Endothelial cell of umbilical vein (primary cell): ENCODE measurements at regions not wholly inside any gene's neighbourhood (a gene's known extent, or its start where the extent isn't known, plus 50 kb on each side); places are given as distances from the start of the nearest gene placed in this dataset.

Source experiments
- BruUV-seq: library from RNA; stranded (reverse); fragments of 400-500 nt; replicated peaks from 2 replicates; lab custom pipeline; 2021; lab: Mats Ljungman, UMichigan
- CTCF ChIA-PET: fragments of 300-600, 350-600 bp; sonication (Branson Sonifier 250); formaldehyde crosslinking; loops from one replicate; lab custom pipeline; 2021; ENCODE audit warnings: antibody characterized with exemption, inconsistent platforms; lab: Charles Lee
- POLR2A ChIA-PET: fragments of 300-600, 350-600 bp; sonication (Branson Sonifier 250); formaldehyde crosslinking; loops from one replicate; lab custom pipeline; 2021; ENCODE audit warnings: antibody characterized with exemption, inconsistent platforms; lab: Charles Lee
- DNase-seq: peaks from one replicate; pipeline ENCODE4 v3.0.0-alpha.2; 2011; ENCODE audit warnings: low read depth, low spot score
- FAIRE-seq: peaks from 2 replicates; lab custom pipeline; 2011; peaks lifted over from hg19 to GRCh38; lab: Jason Lieb, UNC
- H2AFZ ChIP-seq: 2 replicates; pipeline ENCODE4 v1.6.0; 2012; ENCODE audit warnings: low read depth, low read length, control low read depth, inconsistent platforms
- H3K27ac ChIP-seq: 2 replicates; pipeline ENCODE4 v1.5.1; 2011; ENCODE audit warnings: low read depth, mild to moderate bottlenecking, control low read depth, low read length, moderate library complexity; ENCODE audit not compliant: insufficient read depth
- H3K27me3 ChIP-seq, 2 experiments: 2 replicates each; pipeline versions ENCODE4 v1.6.0 to v1.6.1; 2011; ENCODE audit warnings: low read length in 2 of 2, mixed read lengths in 1 of 2; ENCODE audit not compliant: control insufficient read depth in 2 of 2, insufficient read depth in 2 of 2
- H3K36me3 ChIP-seq, 2 experiments: 2 replicates in 1 of 2; 3 replicates in 1 of 2; pipeline ENCODE4 v1.5.1; 2011; ENCODE audit warnings: low read length in 2 of 2, mild to moderate bottlenecking in 1 of 2, moderate library complexity in 1 of 2; ENCODE audit not compliant: control insufficient read depth in 2 of 2, insufficient read depth in 2 of 2; ENCODE audit errors: extremely low read depth in 1 of 2
- H3K4me1 ChIP-seq: 3 replicates; pipeline ENCODE4 v1.5.1; 2011; ENCODE audit warnings: mild to moderate bottlenecking, low read length; ENCODE audit not compliant: control insufficient read depth, insufficient read depth; ENCODE audit errors: extremely low read depth
- H3K4me2 ChIP-seq: 2 replicates; pipeline ENCODE4 v1.6.1; 2011; ENCODE audit warnings: low read length, control low read depth, mixed read lengths; ENCODE audit not compliant: insufficient read depth
- H3K4me3 ChIP-seq, 3 experiments: fragments of 200-600 bp in 1 of 3; sonication (generic), shearing (Covaris generic) in 1 of 3; replicated peaks in 1 of 3; 2 replicates each; pipeline ENCODE4 v1.5.1; 2011 to 2016; ENCODE audit warnings: control low read depth in 3 of 3, low read length in 3 of 3, mild to moderate bottlenecking in 2 of 3, inconsistent platforms in 1 of 3, low read depth in 1 of 3, moderate library complexity in 1 of 3; ENCODE audit not compliant: insufficient read depth in 1 of 3
- H3K79me2 ChIP-seq: 2 replicates; pipeline ENCODE4 v1.6.0; 2012; ENCODE audit warnings: low read length, inconsistent platforms; ENCODE audit not compliant: control insufficient read depth, insufficient read depth
- H3K9ac ChIP-seq: replicated peaks from 2 replicates; pipeline ENCODE3; 2011; ENCODE audit warnings: low read length, control low read depth; ENCODE audit not compliant: insufficient read depth; ENCODE audit errors: extremely low read depth
- H3K9me1 ChIP-seq: replicated peaks from 3 replicates; pipeline ENCODE4 v1.6.0; 2011; ENCODE audit warnings: mild to moderate bottlenecking, low read length; ENCODE audit not compliant: control insufficient read depth, insufficient read depth; ENCODE audit errors: extremely low read depth
- H3K9me3 ChIP-seq: replicated peaks from 2 replicates; pipeline ENCODE4 v1.5.1; 2012; ENCODE audit warnings: low read length, inconsistent platforms; ENCODE audit not compliant: control insufficient read depth, insufficient read depth
- H4K20me1 ChIP-seq: replicated peaks from 2 replicates; pipeline ENCODE3; 2011; ENCODE audit warnings: mild to moderate bottlenecking, low read length; ENCODE audit not compliant: control insufficient read depth, insufficient read depth; ENCODE audit errors: extremely low read depth
- EZH2 ChIP-seq: IDR thresholded peaks from 2 replicates; pipeline ENCODE4 v1.6.1; 2012; ENCODE audit warnings: borderline replicate concordance, low read depth, mild to moderate bottlenecking, moderate library complexity, low read length, inconsistent platforms; ENCODE audit not compliant: severe bottlenecking
- FOS ChIP-seq: IDR thresholded peaks from 2 replicates; pipeline ENCODE4 v1.6.1; 2011; ENCODE audit warnings: mild to moderate bottlenecking, low read length, moderate library complexity, borderline replicate concordance; ENCODE audit not compliant: insufficient read depth
- GATA2 ChIP-seq: IDR thresholded peaks from 2 replicates; pipeline ENCODE4 v1.7.0; 2011; ENCODE audit warnings: low read depth, mild to moderate bottlenecking, moderate library complexity, mixed read lengths, low read length; ENCODE audit not compliant: insufficient read length, insufficient read depth
- JUN ChIP-seq: IDR thresholded peaks from 2 replicates; pipeline ENCODE4 v1.6.1; 2011; ENCODE audit warnings: borderline replicate concordance, low read depth; ENCODE audit not compliant: insufficient read length, insufficient read depth
- MYC ChIP-seq: IDR thresholded peaks from one replicate; pipeline ENCODE4 v1.6.1; 2011; ENCODE audit warnings: mild to moderate bottlenecking, low read depth, low read length
- POLR2A ChIP-seq: IDR thresholded peaks from 2 replicates; pipeline ENCODE4 v1.6.1; 2012; ENCODE audit warnings: low read depth, mild to moderate bottlenecking, control low read depth, low read length
- POLR2AphosphoS5 ChIP-seq: IDR thresholded peaks from 2 replicates; pipeline ENCODE4 v1.6.1; 2012; ENCODE audit warnings: low read depth, mild to moderate bottlenecking, control low read depth, low read length, moderate library complexity; ENCODE audit not compliant: insufficient read depth
- dilution Hi-C: fragments of 300-500 bp; cut with MboI; formaldehyde crosslinking; loops from one replicate; pipeline ENCODE4 v1.15.0; 2019; ENCODE audit warnings: low sequenced_read_pairs; ENCODE audit not compliant: extremely low pct_ligation_motif_present
- intact Hi-C: fragments of 100-400 bp; cut with micrococcal nuclease; formaldehyde crosslinking; loops from one replicate; pipeline ENCODE4 v1.10.0; 2022
- TF ChIP-seq, protein P1 (sequence below), 2 donors: IDR thresholded peaks; 1 replicate in 1 of 2; 2 replicates in 1 of 2; pipeline ENCODE4 v1.5.1; 2011; ENCODE audit warnings: low read length in 2 of 2, mild to moderate bottlenecking in 2 of 2, moderate library complexity in 2 of 2, control low read depth in 1 of 2, inconsistent platforms in 1 of 2, low read depth in 1 of 2; ENCODE audit not compliant: insufficient read depth in 1 of 2; ENCODE audit errors: extremely low read depth in 1 of 2
- TF ChIP-seq, protein P2 (sequence below): IDR thresholded peaks from 2 replicates; pipeline ENCODE4 v1.6.1; 2011; ENCODE audit not compliant: insufficient read depth, insufficient read length

DNA sequence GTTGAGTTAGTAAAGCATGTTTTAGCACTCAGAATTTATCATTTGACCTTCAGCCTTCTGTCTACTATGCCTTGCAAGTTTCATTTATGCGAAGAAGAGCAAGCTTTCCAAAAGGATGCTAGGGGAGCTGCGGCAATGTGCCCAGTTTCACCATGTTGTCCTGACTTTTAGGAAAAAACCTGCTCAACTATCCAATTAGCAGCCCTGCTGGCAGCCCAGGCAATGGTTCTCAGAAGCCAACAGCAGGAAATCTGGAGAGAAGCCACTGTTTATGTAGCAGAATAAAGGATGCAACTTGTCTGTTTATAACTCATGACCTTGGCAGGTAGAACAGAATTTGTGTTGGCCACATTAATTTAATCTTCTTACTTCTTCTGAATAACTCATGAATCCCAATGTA, 230.8 kb downstream of the ABCC12 start:
- dilution Hi-C loops: no loop called here
- CTCF ChIA-PET: no interaction called here
- Histone ChIP-seq H3K36me3 (no peaks in the 10 kb centered on the region), H3K4me2 (no peak overlapping the region), H2AFZ (no peak overlapping the region), H3K9ac (no peak overlapping the region), H3K79me2 (no peaks in the 10 kb centered on the region), H4K20me1 (no peaks in the 10 kb centered on the region), H3K9me1 (no peaks in the 10 kb centered on the region), H3K27ac (no peak overlapping the region), H3K9me3 (no peaks in the 10 kb centered on the region), H3K4me3 (no peak overlapping the region), H3K27me3 (no peaks in the 10 kb centered on the region), H3K4me1 (no peaks in the 10 kb centered on the region)
- POLR2A ChIA-PET: no interaction called here
- DNase-seq: no peak
- no peak for FAIRE-seq
- intact Hi-C loops: no loop called here
- BruUV-seq: no TSS peak
- TF ChIP-seq POLR2A (no peak), JUN (no peak), MYC (no peak), POLR2AphosphoS5 (no peak), GATA2 (no peak), FOS (no peak), EZH2 (no peak)
- TF ChIP-seq, protein P1, sequence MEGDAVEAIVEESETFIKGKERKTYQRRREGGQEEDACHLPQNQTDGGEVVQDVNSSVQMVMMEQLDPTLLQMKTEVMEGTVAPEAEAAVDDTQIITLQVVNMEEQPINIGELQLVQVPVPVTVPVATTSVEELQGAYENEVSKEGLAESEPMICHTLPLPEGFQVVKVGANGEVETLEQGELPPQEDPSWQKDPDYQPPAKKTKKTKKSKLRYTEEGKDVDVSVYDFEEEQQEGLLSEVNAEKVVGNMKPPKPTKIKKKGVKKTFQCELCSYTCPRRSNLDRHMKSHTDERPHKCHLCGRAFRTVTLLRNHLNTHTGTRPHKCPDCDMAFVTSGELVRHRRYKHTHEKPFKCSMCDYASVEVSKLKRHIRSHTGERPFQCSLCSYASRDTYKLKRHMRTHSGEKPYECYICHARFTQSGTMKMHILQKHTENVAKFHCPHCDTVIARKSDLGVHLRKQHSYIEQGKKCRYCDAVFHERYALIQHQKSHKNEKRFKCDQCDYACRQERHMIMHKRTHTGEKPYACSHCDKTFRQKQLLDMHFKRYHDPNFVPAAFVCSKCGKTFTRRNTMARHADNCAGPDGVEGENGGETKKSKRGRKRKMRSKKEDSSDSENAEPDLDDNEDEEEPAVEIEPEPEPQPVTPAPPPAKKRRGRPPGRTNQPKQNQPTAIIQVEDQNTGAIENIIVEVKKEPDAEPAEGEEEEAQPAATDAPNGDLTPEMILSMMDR (IDR thresholded peaks at IDR 0.05; ENCODE audit: extremely low read depth in 1 of 2, insufficient read depth in 1 of 2, low read depth in 1 of 2, low read length in 2 of 2): no peak
- TF ChIP-seq, protein P2, sequence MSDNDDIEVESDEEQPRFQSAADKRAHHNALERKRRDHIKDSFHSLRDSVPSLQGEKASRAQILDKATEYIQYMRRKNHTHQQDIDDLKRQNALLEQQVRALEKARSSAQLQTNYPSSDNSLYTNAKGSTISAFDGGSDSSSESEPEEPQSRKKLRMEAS: no peak
